ENCODE measurements at regions not wholly inside any gene's neighbourhood (a gene's known extent, or its start where the extent isn't known, plus 50 kb on each side); places are given as distances from the start of the nearest gene placed in this dataset.
A peak's percentile ranks its signal among the peaks of the same experiment; 100 is the strongest.
"Not testable (repeated sequence)": the region's sequence is repeated elsewhere in the genome, so short reads cannot be mapped to it uniquely, and the experiment has no call there.

- DNase-seq (ENCODE audit: extremely low read depth, low read depth): no peak
These were observed 1288.0 kb upstream of the ZEB2 start for GRCh38 chr2:145807968-145808367.

- no peak for DNase-seq (ENCODE audit: extremely low read depth, low read depth)
These were observed 1287.6 kb upstream of the ZEB2 start for GRCh38 chr2:145807554-145807953.

GRCh38 chr2:145806546-145806945 is 1286.6 kb upstream of the ZEB2 start:
- no peak for DNase-seq (ENCODE audit: extremely low read depth, low read depth)

GRCh38 chr2:145802133-145802532 is 1282.2 kb upstream of the ZEB2 start:
- no peak for DNase-seq (ENCODE audit: extremely low read depth, low read depth)

- DNase-seq (ENCODE audit: extremely low read depth, low read depth): no peak
These were observed 1281.3 kb upstream of the ZEB2 start for GRCh38 chr2:145801210-145801609.

GRCh38 chr2:145800151-145801091 is 1280.5 kb upstream of the ZEB2 start:
- no peak for DNase-seq (ENCODE audit: extremely low read depth, low read depth)

- DNase-seq (ENCODE audit: extremely low read depth, low read depth): no peak
These were observed 1279.7 kb upstream of the ZEB2 start for GRCh38 chr2:145799595-145800108.

- no peak for DNase-seq (ENCODE audit: extremely low read depth, low read depth)
These were observed 1278.5 kb upstream of the ZEB2 start for GRCh38 chr2:145798419-145798818.

- DNase-seq (ENCODE audit: extremely low read depth, low read depth): no peak
These were observed 1277.8 kb upstream of the ZEB2 start for GRCh38 chr2:145797692-145798091.

- no peak for DNase-seq (ENCODE audit: extremely low read depth, low read depth)
These were observed 1272.8 kb upstream of the ZEB2 start for GRCh38 chr2:145792745-145793144.

- DNase-seq (ENCODE audit: extremely low read depth, low read depth): peak; percentile 14
These were observed 1269.7 kb upstream of the ZEB2 start for GRCh38 chr2:145789636-145790035.

- not testable (repeated sequence) for DNase-seq (ENCODE audit: extremely low read depth, low read depth)
These were observed 1267.9 kb upstream of the ZEB2 start for GRCh38 chr2:145787597-145788361.

GRCh38 chr2:145782607-145783006 is 1262.7 kb upstream of the ZEB2 start:
- not testable (repeated sequence) for DNase-seq (ENCODE audit: extremely low read depth, low read depth)

- no peak for DNase-seq (ENCODE audit: extremely low read depth, low read depth)
These were observed 1258.0 kb upstream of the ZEB2 start for GRCh38 chr2:145777914-145778313.

GRCh38 chr2:145777297-145777696 is 1257.4 kb upstream of the ZEB2 start:
- no peak for DNase-seq (ENCODE audit: extremely low read depth, low read depth)

GRCh38 chr2:145775591-145775990 is 1255.7 kb upstream of the ZEB2 start:
- no peak for DNase-seq (ENCODE audit: extremely low read depth, low read depth)

- no peak for DNase-seq (ENCODE audit: extremely low read depth, low read depth)
These were observed 1251.6 kb upstream of the ZEB2 start for GRCh38 chr2:145771525-145771924.

GRCh38 chr2:145769011-145769716 is 1249.2 kb upstream of the ZEB2 start:
- no peak for DNase-seq (ENCODE audit: extremely low read depth, low read depth)

GRCh38 chr2:145765874-145766273 is 1246.0 kb upstream of the ZEB2 start:
- DNase-seq (ENCODE audit: extremely low read depth, low read depth): no peak

- no peak for DNase-seq (ENCODE audit: extremely low read depth, low read depth)
These were observed 1244.7 kb upstream of the ZEB2 start for GRCh38 chr2:145764631-145765030.

Measured in NCI-H460 (cell line).